Inferior parietal cortex (tissue), 1 donor: ENCODE measurements at regions not wholly inside any gene's neighbourhood (a gene's known extent, or its start where the extent isn't known, plus 50 kb on each side); places are given as distances from the start of the nearest gene placed in this dataset.

ENCODE experiments used
- DNase-seq: peaks from one replicate; pipeline ENCODE4 v3.0.0-alpha.2; 2016; ENCODE audit errors: extremely low spot score

DNA sequence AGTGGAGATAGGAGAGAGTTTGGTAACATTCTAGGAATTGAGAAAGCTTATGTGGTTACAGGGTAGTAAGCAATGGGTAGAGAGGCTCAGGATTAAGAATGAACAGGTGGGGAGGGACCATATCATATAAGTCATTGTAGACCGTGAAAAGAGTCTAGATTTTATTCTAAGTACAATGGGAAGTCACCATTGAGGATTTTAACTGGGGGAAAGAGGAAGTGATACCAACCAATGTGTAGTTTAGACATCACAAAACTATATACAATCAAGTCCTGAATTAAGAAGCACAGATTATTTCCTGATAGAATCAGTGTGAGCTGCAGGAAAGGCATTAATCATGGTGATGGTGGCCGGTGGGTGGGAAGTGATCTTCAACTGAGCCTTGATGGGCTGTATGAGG is 178.3 kb upstream of the ZIC3 start:
- DNase-seq = no peak

- no peak for DNase-seq
Observed at GRCh38 chrX:137366018-137366633, 199.8 kb upstream of the ZIC3 start.

DNA sequence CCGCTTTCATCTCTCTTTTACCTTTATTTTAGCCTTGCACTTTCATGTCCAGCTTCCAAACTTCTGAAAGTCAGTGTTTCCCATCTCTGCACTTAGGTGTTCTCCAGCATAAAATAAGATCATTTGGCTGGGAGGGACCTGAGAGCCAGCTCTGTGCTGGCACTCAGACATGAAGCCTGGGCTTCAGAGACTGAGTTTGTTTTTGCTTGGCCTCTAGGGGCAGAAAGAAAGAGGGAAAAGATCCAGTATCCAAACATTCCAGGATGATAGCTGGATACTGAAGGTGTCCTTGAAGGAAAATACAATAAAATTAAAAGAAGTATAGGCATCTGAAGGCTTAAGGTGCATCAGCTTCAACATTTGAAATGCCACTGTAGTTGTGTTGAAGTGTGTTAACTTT is 202.4 kb upstream of the ZIC3 start:
- DNase-seq = no peak

DNA sequence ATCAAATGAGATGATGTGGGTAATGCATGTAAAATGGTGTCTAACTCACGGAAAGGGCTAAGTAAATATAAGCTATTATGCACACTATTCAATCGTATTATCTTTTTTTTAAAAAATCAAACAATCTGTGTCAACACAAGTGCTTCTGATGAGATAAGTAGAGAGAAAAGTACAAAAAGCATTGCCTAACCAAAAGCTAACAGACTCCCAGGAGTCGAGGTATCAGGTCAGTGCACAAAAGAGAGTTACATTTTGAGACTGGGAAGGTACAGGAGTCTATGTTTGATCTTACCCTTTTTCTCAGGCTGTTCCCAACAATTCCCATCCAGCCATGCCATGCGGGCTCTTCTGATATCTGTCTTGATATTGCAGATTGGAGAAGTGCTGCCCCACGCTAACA is 203.3 kb upstream of the ZIC3 start:
- no peak for DNase-seq

DNA sequence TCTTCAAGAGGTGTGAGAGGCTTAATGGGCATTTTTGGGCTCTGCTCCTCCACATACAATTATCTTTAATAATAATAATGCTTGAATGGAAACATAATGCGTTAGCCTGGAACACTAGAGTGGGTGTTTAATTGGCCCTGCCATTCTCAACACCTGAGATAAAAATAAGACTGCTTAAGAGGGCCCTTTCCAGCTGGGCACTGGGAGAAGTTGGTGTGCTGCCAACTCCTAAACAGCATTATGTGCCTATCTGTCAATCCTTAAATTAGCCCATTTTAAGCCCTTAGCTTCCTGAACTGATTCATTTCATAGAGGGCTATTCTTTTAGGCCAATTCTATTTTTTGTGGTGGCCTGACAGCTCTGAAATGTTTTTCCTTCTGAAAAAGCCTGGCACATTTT is 211.1 kb upstream of the ZIC3 start:
- DNase-seq = no peak

GRCh38 chrX:137353404-137353803 is 212.5 kb upstream of the ZIC3 start:
- no peak for DNase-seq

GRCh38 chrX:137352101-137352660 is 213.7 kb upstream of the ZIC3 start:
- DNase-seq = no peak

DNA sequence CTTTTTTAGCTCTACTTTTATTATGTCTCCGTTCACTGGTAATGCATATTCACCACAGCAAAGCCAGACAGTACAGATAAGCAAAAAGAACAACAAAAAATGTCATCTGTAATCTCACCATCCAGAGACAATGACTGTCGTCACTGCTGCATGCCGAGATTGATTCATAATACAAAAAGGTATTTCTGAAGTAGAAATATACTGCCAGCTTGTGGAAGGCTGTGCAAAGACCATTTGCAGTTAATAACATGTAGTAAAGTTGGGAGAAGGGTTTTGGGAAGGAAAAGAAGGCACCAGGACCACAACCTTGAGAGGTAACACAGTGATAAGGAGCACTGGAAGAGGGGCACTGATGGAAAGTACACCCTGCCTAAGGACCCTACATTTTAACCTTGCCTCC is 223.0 kb upstream of the ZIC3 start:
- no peak for DNase-seq

DNA sequence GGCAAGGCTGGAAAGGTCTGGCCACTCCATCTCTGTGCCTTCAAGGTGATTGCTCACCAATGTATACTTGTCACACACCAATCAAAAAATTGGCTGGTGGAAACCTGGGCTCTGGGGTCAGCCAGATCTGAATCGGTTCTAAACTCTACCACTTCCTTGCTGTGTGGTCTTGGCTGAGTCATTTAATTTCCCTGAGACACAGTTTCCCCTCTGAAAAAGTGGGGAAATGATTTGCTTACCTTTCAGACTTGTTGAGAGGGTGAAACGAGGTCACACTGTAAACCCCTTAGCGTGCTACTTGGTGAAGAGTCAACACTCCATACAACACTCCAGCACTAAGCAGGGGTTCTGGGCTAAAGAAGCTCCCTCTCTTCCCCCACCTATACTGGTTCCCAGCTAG is 252.3 kb upstream of the ZIC3 start:
- DNase-seq = no peak

DNA sequence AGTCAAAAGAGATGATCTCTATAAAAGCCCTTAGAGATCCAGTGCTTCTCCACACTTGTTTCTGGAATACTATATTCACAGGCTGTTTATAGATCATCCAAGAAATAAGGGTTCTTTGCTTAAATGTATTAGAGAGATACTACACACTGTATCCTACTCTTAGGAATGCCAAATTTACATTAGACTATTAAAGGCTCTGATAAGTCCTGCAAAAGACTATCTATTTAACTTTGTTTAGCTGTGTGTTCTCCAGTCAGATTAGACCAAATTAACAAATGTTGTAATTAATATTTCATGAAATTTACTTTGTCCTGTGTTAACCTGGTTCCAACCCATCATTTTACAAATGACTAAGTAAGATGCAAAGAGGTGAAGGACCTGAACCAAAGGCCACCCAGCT is 260.5 kb upstream of the ZIC3 start:
- DNase-seq = no peak

- DNase-seq = no peak
Observed at GRCh38 chrX:137297167-137297566, 263.4 kb upstream of the GPR101 start.

GRCh38 chrX:137290011-137290410 is 256.2 kb upstream of the GPR101 start:
- no peak for DNase-seq

DNA sequence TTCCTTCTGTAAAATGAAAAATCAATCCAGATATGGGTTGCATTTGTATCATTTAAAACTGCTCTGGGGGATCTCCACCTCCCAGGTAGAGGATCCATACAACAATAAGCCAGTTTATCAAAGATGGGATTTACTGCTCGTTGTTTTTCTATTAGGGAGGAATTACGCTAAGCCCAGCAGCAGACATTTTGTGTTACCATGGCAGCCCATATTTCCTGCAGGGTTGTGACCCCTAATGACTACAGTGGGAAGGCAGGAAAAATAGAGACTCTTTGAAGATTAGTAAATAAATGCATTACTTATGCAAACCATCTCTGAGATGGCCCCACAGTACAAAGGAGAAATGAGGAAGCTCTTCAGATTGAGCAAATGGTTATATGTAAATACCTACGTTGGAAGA is 253.4 kb upstream of the GPR101 start:
- no peak for DNase-seq

GRCh38 chrX:137286423-137286822 is 252.6 kb upstream of the GPR101 start:
- DNase-seq = no peak

DNA sequence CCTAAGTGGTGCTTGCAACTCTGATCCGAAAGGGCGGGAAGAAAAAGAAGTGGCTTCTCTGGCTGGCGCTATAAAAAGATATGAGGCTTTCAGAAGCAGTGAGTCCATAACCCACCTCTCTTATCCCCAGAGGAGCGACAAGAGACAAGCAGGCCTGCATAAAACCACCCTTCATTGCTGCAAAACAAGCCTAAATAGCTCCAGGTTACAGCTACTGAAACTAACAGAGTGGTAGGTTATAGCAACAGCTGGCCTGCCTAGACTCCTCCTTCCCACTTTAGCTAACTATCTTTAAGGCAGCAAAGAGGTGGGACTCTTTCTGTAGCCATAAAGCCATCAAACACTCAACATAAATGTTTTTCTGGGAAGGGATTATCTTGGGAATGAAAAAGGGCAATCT is 245.0 kb upstream of the GPR101 start:
- no peak for DNase-seq

DNA sequence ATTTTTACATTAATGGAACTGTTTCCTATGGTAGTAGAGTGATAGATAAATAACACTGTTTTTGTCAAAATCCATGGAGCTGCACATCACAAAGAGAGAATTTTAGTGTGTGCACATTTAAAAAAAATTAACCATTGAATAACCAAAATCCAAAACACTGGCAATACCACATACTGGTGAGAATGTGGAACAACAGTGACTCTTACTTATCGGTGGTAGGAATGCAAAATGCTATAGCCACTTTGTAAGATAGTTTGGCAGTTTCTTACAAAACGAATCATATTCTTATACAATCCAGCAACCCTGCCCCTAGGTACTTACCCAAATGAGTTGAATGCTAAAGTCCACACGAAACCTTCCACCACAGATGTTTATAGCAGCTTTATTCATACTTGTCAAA is 229.6 kb upstream of the GPR101 start:
- no peak for DNase-seq

DNA sequence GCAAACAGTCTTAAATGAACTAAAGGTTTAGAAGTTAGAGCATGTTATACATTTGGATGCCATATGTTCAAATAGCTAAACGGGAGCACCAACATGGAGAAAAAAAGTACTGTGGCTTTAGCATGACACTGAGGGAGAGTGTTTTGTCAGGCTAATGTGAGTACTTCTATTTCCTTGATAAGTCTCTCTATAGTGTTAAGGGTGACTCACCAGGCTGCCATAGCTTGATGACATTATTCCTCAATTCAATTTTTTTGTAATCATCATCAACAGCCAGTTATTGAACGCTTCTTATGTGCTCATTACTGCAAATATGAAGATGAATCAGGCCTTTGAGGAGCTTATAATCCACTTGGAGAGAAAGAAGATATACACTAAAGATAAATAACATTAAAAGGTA is 211.4 kb upstream of the GPR101 start:
- DNase-seq = no peak

GRCh38 chrX:137236837-137237236 is 203.0 kb upstream of the GPR101 start:
- no peak for DNase-seq

DNA sequence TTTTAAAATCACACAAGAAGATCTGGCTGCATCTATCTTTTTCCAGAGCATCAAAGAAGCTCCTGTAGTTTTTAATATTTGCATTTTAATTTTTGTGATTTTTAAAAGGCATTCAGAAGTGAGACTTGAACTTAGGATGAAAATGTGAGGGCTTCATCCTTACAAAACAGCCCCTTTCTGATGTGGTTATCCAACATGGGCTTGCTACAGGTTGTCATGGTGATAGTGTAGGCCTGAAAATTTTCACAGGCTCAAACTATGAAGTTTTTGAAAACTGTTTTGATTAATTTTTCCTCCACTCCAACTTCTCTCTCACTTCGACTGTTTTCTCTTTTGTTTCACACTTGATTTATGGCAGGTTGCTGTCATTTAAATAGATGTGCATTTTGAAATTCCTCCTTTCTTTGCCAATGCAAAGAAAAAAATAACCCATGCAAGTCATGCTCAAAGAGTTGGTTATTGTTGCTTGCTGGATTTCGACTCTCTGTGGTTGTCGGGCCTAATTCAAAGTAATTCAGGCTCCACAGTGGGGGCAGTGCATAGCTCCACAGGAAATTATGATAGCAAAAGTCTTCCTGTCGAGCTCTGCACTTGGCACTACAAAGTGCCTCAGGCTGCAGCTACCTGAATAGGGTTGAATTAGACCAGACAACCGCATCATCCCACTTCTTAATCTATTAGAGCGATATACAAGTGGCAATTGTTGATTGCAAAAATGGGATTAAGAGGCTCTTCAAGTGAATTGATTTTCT is 201.0 kb upstream of the GPR101 start:
- no peak for DNase-seq

- no peak for DNase-seq
Observed at GRCh38 chrX:137233478-137233877, 199.7 kb upstream of the GPR101 start.

GRCh38 chrX:137227151-137227550 is 193.4 kb upstream of the GPR101 start:
- DNase-seq = no peak

GRCh38 chrX:137215467-137215866 is 181.7 kb upstream of the GPR101 start:
- DNase-seq = no peak

GRCh38 chrX:137212078-137212632 is 178.4 kb upstream of the GPR101 start:
- DNase-seq = no peak
